WTC11 (cell line): ENCODE measurements at regions not wholly inside any gene's neighbourhood (a gene's known extent, or its start where the extent isn't known, plus 50 kb on each side); places are given as distances from the start of the nearest gene placed in this dataset.

Experiments
- ATAC-seq: fragments of 200-7000 bp; cut with Tn5 transposase; 2 replicates; pipeline ENCODE4 v1.10.0; 2021; ENCODE audit warnings: mild to moderate bottlenecking, moderate library complexity
- CTCF ChIA-PET: fragments of 300-600 bp; sonication (Branson Sonifier 250); formaldehyde crosslinking; loops from one replicate; lab custom pipeline; 2021; ENCODE audit warnings: antibody characterized with exemption; lab: Charles Lee
- POLR2A ChIA-PET: fragments of 350-600 bp; sonication (Branson Sonifier 250); formaldehyde crosslinking; loops from one replicate; lab custom pipeline; 2021; ENCODE audit warnings: antibody characterized with exemption; lab: Charles Lee
- DNase-seq: peaks from one replicate; pipeline ENCODE4 v3.0.0; 2021; ENCODE audit warnings: low spot score
- H3K27ac Mint-ChIP-seq: 2 replicates; pipeline ENCODE4 v1.8.0; 2021; ENCODE audit warnings: mixed read lengths
- H3K27me3 Mint-ChIP-seq: 2 replicates; pipeline ENCODE4 v1.8.0; 2021; ENCODE audit warnings: low read depth, mild to moderate bottlenecking, moderate library complexity, mixed read lengths
- H3K36me3 Mint-ChIP-seq: 2 replicates; pipeline ENCODE4 v1.8.0; 2021; ENCODE audit warnings: mixed read lengths
- H3K4me1 Mint-ChIP-seq: 2 replicates; pipeline ENCODE4 v1.8.0; 2022; ENCODE audit warnings: mixed read lengths
- H3K4me3 Mint-ChIP-seq: 2 replicates; pipeline ENCODE4 v1.8.0; 2021; ENCODE audit warnings: mild to moderate bottlenecking, moderate library complexity, mixed read lengths
- H3K9me3 Mint-ChIP-seq: 2 replicates; pipeline ENCODE4 v1.8.0; 2021; ENCODE audit warnings: mixed read lengths
- CBFB ChIP-seq: sonication (generic); formaldehyde crosslinking; IDR thresholded peaks from 2 replicates; pipeline ENCODE4 v1.8.1; 2022; ENCODE audit warnings: mild to moderate bottlenecking, low read depth, missing genetic modification reagents
- ERG ChIP-seq: fragments of 250-450 bp; sonication (Bioruptor Pico); IDR thresholded peaks from 2 replicates; pipeline ENCODE4 v1.8.0; 2021; ENCODE audit warnings: mild to moderate bottlenecking
- ETV6 ChIP-seq: sonication (generic); formaldehyde crosslinking; IDR thresholded peaks from 2 replicates; pipeline ENCODE4 v1.8.1; 2022; ENCODE audit warnings: mild to moderate bottlenecking, missing genetic modification reagents
- KAT7 ChIP-seq: sonication (generic); formaldehyde crosslinking; IDR thresholded peaks from 2 replicates; pipeline ENCODE4 v1.8.1; 2023; ENCODE audit warnings: missing genetic modification reagents, mild to moderate bottlenecking, borderline replicate concordance
- MLX ChIP-seq: sonication (generic); formaldehyde crosslinking; IDR thresholded peaks from 2 replicates; pipeline ENCODE4 v1.8.1; 2023; ENCODE audit warnings: mild to moderate bottlenecking, missing genetic modification reagents, moderate library complexity
- NFATC4 ChIP-seq: fragments of 250-450 bp; sonication (Bioruptor Pico); IDR thresholded peaks from 2 replicates; pipeline ENCODE4 v1.9.0; 2021; ENCODE audit warnings: mild to moderate bottlenecking
- NFYB ChIP-seq: sonication (generic); formaldehyde crosslinking; conservative IDR thresholded peaks from 2 replicates; pipeline ENCODE4 v1.8.0; 2022; ENCODE audit warnings: low read depth, missing genetic modification reagents
- NR2C2 ChIP-seq: sonication (generic); formaldehyde crosslinking; IDR thresholded peaks from 2 replicates; pipeline ENCODE4 v1.8.0; 2022; ENCODE audit warnings: mild to moderate bottlenecking, missing genetic modification reagents
- PRDM15 ChIP-seq: sonication (generic); formaldehyde crosslinking; IDR thresholded peaks from 2 replicates; pipeline ENCODE4 v1.8.0; 2022; ENCODE audit warnings: missing genetic modification reagents
- RELA ChIP-seq: sonication (generic); formaldehyde crosslinking; IDR thresholded peaks from 2 replicates; pipeline ENCODE4 v1.8.1; 2022; ENCODE audit warnings: missing genetic modification reagents, mild to moderate bottlenecking, borderline replicate concordance
- RORB ChIP-seq: fragments of 250-450 bp; sonication (Bioruptor Pico); IDR thresholded peaks from 2 replicates; pipeline ENCODE4 v1.9.0; 2021; ENCODE audit warnings: mild to moderate bottlenecking
- TCF7 ChIP-seq: sonication (generic); formaldehyde crosslinking; IDR thresholded peaks from 2 replicates; pipeline ENCODE4 v1.8.0; 2022; ENCODE audit warnings: mild to moderate bottlenecking, low read depth, missing genetic modification reagents, moderate library complexity
- ZMAT4 ChIP-seq: fragments of 250-450 bp; sonication (Bioruptor Pico); IDR thresholded peaks from 2 replicates; pipeline ENCODE4 v1.9.0; 2021; ENCODE audit warnings: mild to moderate bottlenecking
- ZNF317 ChIP-seq: sonication (generic); formaldehyde crosslinking; IDR thresholded peaks from 2 replicates; pipeline ENCODE4 v1.8.1; 2023; ENCODE audit warnings: low read depth, mild to moderate bottlenecking, moderate library complexity, missing genetic modification reagents, borderline replicate concordance
- ZNF423 ChIP-seq: fragments of 250-450 bp; sonication (Bioruptor Pico); IDR thresholded peaks from 2 replicates; pipeline ENCODE4 v2.1.2; 2022; ENCODE audit warnings: mild to moderate bottlenecking, moderate library complexity
- ZNF532 ChIP-seq: fragments of 250-450 bp; sonication (Bioruptor Pico); IDR thresholded peaks from 2 replicates; pipeline ENCODE4 v1.9.0; 2021; ENCODE audit warnings: mild to moderate bottlenecking, borderline replicate concordance
- TF ChIP-seq, protein P1 (sequence below): fragments of 250-450 bp; sonication (Bioruptor Pico); IDR thresholded peaks from 2 replicates; pipeline ENCODE4 v2.1.2; 2022; ENCODE audit warnings: mild to moderate bottlenecking, moderate library complexity
- TF ChIP-seq, protein P2 (sequence below): sonication (generic); formaldehyde crosslinking; IDR thresholded peaks from 2 replicates; pipeline ENCODE4 v1.8.1; 2023; ENCODE audit warnings: mild to moderate bottlenecking, missing genetic modification reagents, moderate library complexity

- ChIA-PET CTCF (no interaction called here), POLR2A (no interaction called here)
- Mint-ChIP-seq H3K9me3 (peaks cover 11% of the 10 kb centered on the region), H3K27ac (no peak overlapping the region), H3K36me3 (peaks cover 5% of the 10 kb centered on the region), H3K4me1 (peaks cover 3% of the 10 kb centered on the region), H3K27me3 (no peaks in the 10 kb centered on the region), H3K4me3 (no peak overlapping the region)
- ATAC-seq (no peak), DNase-seq (no peak)
- TF ChIP-seq NFYB (CRISPR knock-in tag), result no peak
- no peak for TF ChIP-seq ERG (CRISPR knock-in tag)
- no peak for TF ChIP-seq RELA (CRISPR knock-in tag)
- TF ChIP-seq, protein P1, sequence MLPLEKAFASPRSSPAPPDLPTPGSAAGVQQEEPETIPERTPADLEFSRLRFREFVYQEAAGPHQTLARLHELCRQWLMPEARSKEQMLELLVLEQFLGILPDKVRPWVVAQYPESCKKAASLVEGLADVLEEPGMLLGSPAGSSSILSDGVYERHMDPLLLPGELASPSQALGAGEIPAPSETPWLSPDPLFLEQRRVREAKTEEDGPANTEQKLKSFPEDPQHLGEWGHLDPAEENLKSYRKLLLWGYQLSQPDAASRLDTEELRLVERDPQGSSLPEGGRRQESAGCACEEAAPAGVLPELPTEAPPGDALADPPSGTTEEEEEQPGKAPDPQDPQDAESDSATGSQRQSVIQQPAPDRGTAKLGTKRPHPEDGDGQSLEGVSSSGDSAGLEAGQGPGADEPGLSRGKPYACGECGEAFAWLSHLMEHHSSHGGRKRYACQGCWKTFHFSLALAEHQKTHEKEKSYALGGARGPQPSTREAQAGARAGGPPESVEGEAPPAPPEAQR (CRISPR knock-in tag), result no peak
These were observed 575.2 kb upstream of the SLC8A1 start for GRCh38 chr2:41027095-41027494.

- no peak overlapping the region for H3K4me3 Mint-ChIP-seq
- POLR2A ChIA-PET, result no interaction called here
- TF ChIP-seq NR2C2 (no peak), ERG (CRISPR knock-in tag) (no peak), TCF7 (no peak), KAT7 (CRISPR knock-in tag) (no peak), ZNF423 (CRISPR knock-in tag) (no peak), RORB (no peak), MLX (CRISPR knock-in tag) (no peak), CBFB (CRISPR knock-in tag) (no peak), ETV6 (CRISPR knock-in tag) (no peak)
- H3K36me3 Mint-ChIP-seq, result peaks cover 5% of the 10 kb centered on the region
- peaks cover 20% of the 10 kb centered on the region for H3K4me1 Mint-ChIP-seq
- no peak for ATAC-seq
- CTCF ChIA-PET, result no interaction called here
- no peak overlapping the region for H3K27ac Mint-ChIP-seq
- no peaks in the 10 kb centered on the region for H3K27me3 Mint-ChIP-seq
- DNase-seq, result no peak
- peaks cover 18% of the 10 kb centered on the region for H3K9me3 Mint-ChIP-seq
These were observed 579.4 kb upstream of the SLC8A1 start for GRCh38 chr2:41031282-41031681.

GRCh38 chr2:41032715-41033114 lies 580.8 kb upstream of the SLC8A1 start:
- DNase-seq (no peak), ATAC-seq (peak; percentile 49)
- CTCF ChIA-PET, result interaction anchor here (0.5 to 1.1 kb wide), 2 partner anchors 171 to 367 kb away, joined by 3 to 9 read pairs; no protein-coding TSS in a partner anchor
- Mint-ChIP-seq H3K27me3 (no peaks in the 10 kb centered on the region), H3K4me3 (peak overlapping the region; percentile 20; the same call in 1 of the 2 replicates), H3K27ac (peak overlapping the region; percentile 95), H3K36me3 (peaks cover 5% of the 10 kb centered on the region), H3K4me1 (peaks cover 24% of the 10 kb centered on the region), H3K9me3 (peaks cover 17% of the 10 kb centered on the region)
- POLR2A ChIA-PET, result no interaction called here
- TF ChIP-seq NFATC4 (CRISPR knock-in tag), result no peak
- no peak for TF ChIP-seq CBFB (CRISPR knock-in tag)
- TF ChIP-seq ETV6 (CRISPR knock-in tag), result no peak
- no peak for TF ChIP-seq ZNF317 (CRISPR knock-in tag)
- no peak for TF ChIP-seq ZMAT4 (CRISPR knock-in tag)
- TF ChIP-seq ZNF532 (CRISPR knock-in tag), result no peak
- TF ChIP-seq NFYB (CRISPR knock-in tag), result no peak
- TF ChIP-seq, protein P2, sequence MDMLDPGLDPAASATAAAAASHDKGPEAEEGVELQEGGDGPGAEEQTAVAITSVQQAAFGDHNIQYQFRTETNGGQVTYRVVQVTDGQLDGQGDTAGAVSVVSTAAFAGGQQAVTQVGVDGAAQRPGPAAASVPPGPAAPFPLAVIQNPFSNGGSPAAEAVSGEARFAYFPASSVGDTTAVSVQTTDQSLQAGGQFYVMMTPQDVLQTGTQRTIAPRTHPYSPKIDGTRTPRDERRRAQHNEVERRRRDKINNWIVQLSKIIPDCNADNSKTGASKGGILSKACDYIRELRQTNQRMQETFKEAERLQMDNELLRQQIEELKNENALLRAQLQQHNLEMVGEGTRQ (CRISPR knock-in tag), result no peak
- TF ChIP-seq PRDM15 (CRISPR knock-in tag), result no peak
